ENCODE measurements at regions not wholly inside any gene's neighbourhood (a gene's known extent, or its start where the extent isn't known, plus 50 kb on each side); places are given as distances from the start of the nearest gene placed in this dataset.

DNA sequence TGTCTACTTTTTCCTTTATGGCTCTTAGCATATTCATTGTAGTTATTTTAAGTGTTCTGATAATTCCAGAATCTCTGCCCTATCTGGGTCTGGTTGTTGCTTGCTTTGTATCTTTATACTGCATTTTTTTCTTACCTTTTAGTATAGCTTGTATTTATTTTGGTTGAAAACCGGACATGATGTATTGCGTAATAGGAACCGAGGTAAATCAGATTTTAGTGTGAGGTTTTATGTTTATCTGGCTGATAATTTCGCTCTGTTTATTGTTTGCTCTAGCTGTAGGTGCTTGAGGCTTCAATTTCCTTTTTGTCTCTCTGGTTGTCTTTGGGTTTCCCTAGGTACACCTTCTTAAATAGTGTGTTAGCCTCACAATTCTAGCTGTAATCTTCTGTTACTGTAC lies 263.8 kb upstream of the LCORL start:
- no peak for DNase-seq
- TF ChIP-seq GATA1 (IDR thresholded peaks at IDR 0.05; ENCODE audit: low read depth, low read length): no peak
- TF ChIP-seq POLR2A (IDR thresholded peaks at IDR 0.05; ENCODE audit: low read length): no peak

DNA sequence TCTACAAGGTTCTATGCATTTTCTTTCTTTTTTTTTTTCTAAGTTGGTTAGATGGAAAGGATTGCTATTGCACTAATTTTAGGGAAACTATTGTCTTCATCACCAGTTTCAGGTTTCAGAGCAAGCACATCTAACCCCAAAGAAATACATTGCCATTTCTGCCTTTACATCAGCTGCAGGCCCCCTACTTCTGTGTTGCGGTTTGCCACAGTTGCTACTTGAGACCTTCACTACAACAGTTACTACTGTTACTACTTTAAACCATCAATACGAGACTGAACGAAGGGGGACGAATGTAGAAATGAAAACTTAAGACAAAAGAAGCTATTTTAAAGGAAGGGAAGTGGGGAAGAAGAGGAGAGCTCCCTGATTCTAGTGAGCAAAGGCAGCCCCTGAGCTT lies 256.7 kb upstream of the LCORL start:
- TF ChIP-seq GATA1 (IDR thresholded peaks at IDR 0.05; ENCODE audit: low read depth, low read length): no peak
- no peak for TF ChIP-seq POLR2A (IDR thresholded peaks at IDR 0.05; ENCODE audit: low read length)

DNA sequence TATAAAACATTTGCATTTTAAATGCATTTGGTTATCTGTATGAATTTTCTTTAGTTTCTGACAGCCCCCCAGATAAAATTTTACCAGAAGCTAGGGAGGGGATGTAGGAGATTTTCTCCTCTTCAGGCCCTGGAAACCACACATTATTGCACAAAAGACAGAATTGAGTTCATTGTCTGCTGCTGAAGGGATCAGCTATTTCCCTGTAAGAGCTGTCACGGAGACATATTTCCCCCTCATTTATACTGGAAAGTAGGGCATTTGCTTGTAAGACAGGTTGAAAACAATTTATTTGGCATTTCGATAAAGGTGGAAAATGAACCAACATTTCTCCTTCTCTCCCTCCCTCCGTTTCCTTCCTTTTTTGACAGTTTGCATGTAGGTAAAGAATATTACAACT lies 241.3 kb upstream of the LCORL start:
- no peak for DNase-seq
- no peak for TF ChIP-seq POLR2A (IDR thresholded peaks at IDR 0.05; ENCODE audit: low read length)
- no peak for TF ChIP-seq GATA1 (IDR thresholded peaks at IDR 0.05; ENCODE audit: low read depth, low read length)

More for the DNA sequence above, 256.7 kb upstream of the LCORL start:
- no peak for DNase-seq

GRCh38 chr4:18252052-18252451 lies 230.5 kb upstream of the LCORL start:
- no peak for DNase-seq
- TF ChIP-seq GATA1 (IDR thresholded peaks at IDR 0.05; ENCODE audit: low read depth, low read length): no peak
- no peak for TF ChIP-seq POLR2A (IDR thresholded peaks at IDR 0.05; ENCODE audit: low read length)

DNA sequence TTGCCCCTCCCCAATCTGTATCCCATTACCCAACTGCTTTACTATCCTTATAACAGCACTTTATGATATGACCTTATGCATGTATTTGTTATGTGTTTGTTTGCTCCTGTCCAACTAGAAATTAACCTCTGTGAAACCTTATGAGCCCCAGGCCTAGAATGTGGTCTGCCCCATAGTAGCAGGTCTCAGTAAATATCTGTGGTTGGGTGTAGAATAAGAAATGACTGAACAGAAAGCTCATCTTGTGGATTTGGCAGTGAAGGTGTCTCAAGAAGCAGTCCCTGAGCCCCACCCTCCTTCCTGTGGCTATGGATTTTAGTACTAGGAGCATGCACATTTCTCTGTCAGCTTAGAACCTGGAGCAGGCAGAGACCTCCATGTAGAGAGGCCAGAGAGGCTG lies 229.0 kb upstream of the LCORL start:
- DNase-seq: no peak

DNA sequence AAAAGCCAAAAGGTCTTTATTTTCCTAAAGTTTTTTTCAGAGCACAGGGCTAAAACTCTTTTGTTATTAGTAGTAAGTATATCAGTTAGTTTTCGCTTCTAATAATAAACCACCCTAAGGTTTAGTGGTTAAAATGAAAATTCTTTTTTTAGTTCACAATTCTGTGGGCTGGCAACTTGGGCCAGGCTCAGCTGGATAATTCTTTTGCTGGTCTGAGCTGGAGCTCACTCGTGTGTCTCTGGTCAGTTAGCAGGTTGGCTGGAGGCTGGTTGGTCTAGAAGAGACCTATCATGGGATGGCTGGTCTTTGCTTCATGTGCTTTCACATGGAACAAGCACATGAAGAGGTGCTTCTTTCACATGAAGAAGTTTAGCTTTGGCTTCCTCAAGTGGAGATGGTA lies 227.1 kb upstream of the LCORL start:
- no peak for TF ChIP-seq POLR2A (IDR thresholded peaks at IDR 0.05; ENCODE audit: low read length)
- no peak for TF ChIP-seq GATA1 (IDR thresholded peaks at IDR 0.05; ENCODE audit: low read depth, low read length)
- no peak for DNase-seq

More for the DNA sequence above, 229.0 kb upstream of the LCORL start:
- no peak for TF ChIP-seq POLR2A (IDR thresholded peaks at IDR 0.05; ENCODE audit: low read length)

DNA sequence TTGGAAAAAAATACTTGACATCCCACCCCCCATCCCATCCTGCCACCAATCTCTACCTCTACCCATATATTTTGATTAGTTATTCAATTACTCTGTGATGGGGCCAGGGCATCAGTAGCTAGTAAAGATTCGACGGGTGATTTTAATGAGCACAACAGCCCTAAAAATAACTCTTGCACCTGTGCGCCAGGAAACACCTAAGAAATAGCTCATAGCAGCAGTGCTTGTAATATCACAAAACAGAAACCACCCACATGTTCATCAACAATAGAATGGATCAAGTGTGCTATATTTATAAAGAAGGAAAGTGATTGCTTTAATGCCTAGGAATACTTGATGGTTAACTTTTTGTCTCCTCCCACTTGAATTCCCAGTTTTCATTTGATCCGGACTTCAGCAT lies 225.6 kb upstream of the LCORL start:
- TF ChIP-seq GATA1 (IDR thresholded peaks at IDR 0.05; ENCODE audit: low read depth, low read length): no peak

DNA sequence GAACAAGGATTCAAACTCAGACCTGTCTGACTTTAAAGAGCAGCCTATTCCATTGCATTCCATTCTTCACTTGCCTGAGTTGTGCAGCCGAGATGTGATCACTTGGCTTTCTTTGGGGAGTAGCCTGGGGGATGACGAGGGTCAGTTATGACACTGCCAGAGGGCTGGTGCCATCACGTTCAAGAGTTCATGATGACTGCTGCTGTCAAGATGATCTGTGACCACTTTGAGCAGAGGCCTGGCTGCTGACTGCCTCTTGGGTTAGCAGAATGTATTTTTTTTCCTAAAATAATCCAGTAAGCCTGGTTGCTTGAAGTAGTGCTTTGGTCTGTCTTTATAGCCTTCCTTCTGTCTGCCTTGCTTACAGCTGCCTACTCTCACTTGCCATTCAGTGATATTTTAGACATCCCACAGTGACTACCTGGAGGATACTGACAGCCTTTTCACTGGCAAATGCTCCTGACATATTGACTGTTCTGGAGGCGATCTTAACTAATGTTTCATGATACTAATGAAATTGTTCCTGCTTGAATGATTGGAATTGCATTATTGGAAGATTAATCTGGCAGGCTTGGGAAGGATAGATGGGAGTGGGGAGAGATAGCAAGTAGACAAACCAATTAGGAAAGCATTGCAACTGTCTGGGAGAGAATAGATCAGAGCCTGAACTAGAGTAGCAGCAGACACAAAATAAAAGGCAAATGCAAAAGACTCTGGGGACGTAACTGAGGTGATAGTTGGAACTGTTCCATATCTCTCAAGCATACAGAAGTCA lies 221.6 kb upstream of the LCORL start:
- DNase-seq: no peak
- TF ChIP-seq POLR2A (IDR thresholded peaks at IDR 0.05; ENCODE audit: low read length): no peak
- no peak for TF ChIP-seq GATA1 (IDR thresholded peaks at IDR 0.05; ENCODE audit: low read depth, low read length)

More for the DNA sequence above, 225.6 kb upstream of the LCORL start:
- DNase-seq: no peak

DNA sequence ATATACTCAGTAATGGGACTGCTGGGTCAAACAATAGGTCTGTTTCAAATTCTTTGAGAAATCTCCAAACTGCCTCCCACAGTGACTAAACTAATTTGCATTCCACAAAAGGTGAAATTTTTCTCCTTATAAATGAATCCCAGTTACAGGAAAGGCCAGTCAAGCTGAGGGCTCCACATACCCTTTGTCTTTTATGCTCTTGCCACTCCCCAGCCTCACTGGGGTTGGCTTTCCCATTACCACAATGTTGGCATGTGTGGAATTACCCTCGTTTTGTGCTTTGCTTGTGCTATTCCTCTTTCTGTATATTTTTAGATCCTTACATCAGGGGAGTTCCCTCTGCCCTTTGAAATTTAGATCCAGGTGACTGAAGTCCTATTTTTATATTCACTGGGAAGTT lies 220.2 kb upstream of the LCORL start:
- DNase-seq: no peak
- TF ChIP-seq POLR2A (IDR thresholded peaks at IDR 0.05; ENCODE audit: low read length) (no peak), GATA1 (IDR thresholded peaks at IDR 0.05; ENCODE audit: low read depth, low read length) (no peak)

DNA sequence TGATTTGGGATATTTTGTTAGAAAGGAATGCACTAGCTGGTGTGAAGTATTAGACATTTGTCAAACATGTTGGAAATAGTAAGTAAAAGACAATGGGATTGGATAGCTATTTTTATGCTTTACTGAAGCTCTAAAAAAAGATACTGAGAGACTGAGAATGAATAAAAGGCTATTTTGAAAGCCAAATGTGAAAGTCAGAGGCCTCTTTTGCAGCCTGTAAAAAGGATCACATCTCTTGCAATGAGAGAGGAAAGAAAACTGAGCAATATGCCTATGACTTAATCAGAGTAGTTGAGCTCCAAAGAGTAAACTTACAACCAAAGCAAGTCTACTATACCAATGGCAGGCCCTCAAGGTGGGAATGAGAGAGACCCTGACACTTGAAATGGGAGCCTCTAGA lies 212.6 kb upstream of the LCORL start:
- DNase-seq: no peak
- TF ChIP-seq GATA1 (IDR thresholded peaks at IDR 0.05; ENCODE audit: low read depth, low read length) (no peak), POLR2A (IDR thresholded peaks at IDR 0.05; ENCODE audit: low read length) (no peak)

DNA sequence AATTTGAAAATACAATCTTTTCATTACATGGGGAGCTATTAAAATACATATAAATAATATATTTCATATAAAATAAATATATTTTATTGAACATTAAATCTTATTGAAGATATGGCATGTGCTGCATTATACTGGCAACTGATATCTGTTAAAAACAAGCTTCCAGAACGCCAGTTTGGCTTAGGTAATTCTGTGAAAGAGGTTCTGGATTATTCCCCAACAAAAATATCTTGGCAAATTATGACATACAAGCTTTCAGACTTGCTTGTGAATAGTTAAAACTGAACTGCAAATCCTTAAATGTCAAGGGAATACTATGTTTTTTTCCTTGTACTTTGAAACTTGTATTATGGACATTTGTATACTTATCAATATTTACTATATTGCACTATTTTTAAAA lies 210.2 kb upstream of the LCORL start:
- no peak for TF ChIP-seq GATA1 (IDR thresholded peaks at IDR 0.05; ENCODE audit: low read depth, low read length)
- TF ChIP-seq POLR2A (IDR thresholded peaks at IDR 0.05; ENCODE audit: low read length): no peak
- no peak for DNase-seq

GRCh38 chr4:18227880-18228279 lies 206.3 kb upstream of the LCORL start:
- no peak for DNase-seq
- TF ChIP-seq GATA1 (IDR thresholded peaks at IDR 0.05; ENCODE audit: low read depth, low read length): no peak
- TF ChIP-seq POLR2A (IDR thresholded peaks at IDR 0.05; ENCODE audit: low read length): no peak

GRCh38 chr4:18214411-18215055 lies 193.0 kb upstream of the LCORL start:
- no peak for DNase-seq
- no peak for TF ChIP-seq POLR2A (IDR thresholded peaks at IDR 0.05; ENCODE audit: low read length)

GRCh38 chr4:18213576-18214198 lies 192.1 kb upstream of the LCORL start:
- no peak for DNase-seq
- TF ChIP-seq POLR2A (IDR thresholded peaks at IDR 0.05; ENCODE audit: low read length) (no peak), GATA1 (IDR thresholded peaks at IDR 0.05; ENCODE audit: low read depth, low read length) (no peak)

DNA sequence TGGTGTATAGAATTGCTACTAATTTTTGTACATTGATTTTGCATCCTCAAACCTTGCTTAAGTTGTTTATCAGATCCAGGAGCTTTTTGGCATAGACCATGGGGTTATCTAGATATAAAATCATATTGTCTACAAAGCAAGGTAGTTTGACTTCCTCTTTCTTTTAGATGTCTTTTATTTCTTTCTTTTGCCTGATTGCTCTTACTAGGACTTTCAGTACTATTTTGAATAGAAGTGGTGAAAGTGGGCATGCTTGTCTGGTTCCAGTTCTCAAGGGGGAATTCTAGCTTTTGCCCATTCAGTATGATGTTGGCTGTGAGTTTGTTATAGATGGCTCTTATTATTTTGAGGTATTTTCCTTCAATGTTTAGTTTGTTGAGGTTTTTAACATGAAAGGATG lies 187.9 kb upstream of the LCORL start:
- no peak for DNase-seq
- TF ChIP-seq POLR2A (IDR thresholded peaks at IDR 0.05; ENCODE audit: low read length): no peak
- TF ChIP-seq GATA1 (IDR thresholded peaks at IDR 0.05; ENCODE audit: low read depth, low read length): no peak

All from erythroblast (primary cell).